GM18507 (cell line): ENCODE measurements at regions not wholly inside any gene's neighbourhood (a gene's known extent, or its start where the extent isn't known, plus 50 kb on each side); places are given as distances from the start of the nearest gene placed in this dataset.

Experiments used
- DNase-seq: peaks from one replicate; pipeline ENCODE4 v3.0.0; 2011; ENCODE audit warnings: low read depth; ENCODE audit not compliant: insufficient read length; ENCODE audit errors: extremely low spot score
- FAIRE-seq: peaks from 2 replicates; lab custom pipeline; 2011; peaks lifted over from hg19 to GRCh38; lab: Jason Lieb, UNC

DNA sequence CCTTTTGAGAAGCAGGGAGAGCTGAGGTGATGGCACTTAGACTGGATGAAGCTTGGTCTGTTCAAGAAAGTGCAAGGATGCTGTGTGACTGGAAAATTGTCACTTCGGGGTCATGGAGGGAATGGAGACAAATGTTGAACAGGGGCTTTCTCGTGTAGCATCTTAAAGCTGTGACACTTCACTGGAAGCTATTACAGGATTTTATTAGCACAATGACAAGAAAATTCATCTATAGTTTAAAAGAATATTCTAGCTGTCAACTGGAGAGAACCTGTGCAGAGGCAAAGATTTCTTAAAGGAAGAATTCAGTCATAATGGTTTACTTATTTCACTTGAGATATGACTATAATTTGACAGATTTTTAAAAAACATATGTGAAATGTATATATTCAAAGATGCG is 963.9 kb upstream of the ZEB2 start:
- no peak for DNase-seq
- no peak for FAIRE-seq

DNA sequence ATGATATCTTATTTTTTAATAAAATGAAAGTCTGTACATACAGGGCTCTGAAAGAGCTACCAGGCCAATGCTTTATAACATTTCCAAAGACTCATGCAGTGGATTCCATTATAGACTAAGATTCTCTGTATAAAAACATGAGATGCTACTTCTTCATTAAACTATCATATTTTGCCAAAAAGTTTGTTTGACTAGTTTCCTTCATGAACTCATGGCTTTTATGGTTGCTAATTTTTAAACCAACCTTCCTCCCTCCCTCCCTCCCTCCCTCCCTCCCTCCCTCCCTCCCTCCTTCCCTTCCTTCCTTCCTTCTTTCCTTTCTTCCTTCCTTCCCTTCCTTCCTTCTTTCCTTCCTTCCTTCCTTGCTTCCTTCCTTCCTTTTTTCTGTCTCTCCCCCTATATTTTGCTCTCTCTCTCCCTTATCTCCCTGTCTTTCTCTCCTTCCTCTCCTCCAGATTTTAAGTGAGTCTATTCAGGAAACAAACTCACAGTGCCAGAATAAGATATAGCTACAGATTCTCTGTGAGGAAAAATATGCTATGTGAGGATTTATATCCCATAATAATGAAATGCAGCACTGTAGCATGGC is 961.5 kb upstream of the ZEB2 start:
- DNase-seq (no peak), FAIRE-seq (no peak)

DNA sequence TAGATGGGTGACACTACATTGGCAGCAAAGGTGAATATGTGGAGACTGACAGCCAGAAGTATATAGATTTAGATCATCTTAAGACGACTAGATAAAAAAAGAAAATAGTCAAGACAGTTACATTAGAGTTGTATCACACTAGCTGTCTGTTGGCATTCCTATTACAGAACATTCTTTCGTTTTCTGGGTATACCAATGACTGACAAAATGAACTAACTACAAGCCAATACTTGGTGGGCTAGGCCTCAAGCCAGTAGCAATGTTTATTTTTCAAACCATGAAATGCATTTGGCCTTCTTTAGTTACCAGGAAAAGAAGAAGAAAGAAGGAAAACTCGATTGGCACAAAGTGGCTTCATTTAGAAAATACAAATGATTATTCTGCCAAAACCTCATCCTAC is 944.9 kb upstream of the ZEB2 start:
- no peak for FAIRE-seq
- DNase-seq: no peak

DNA sequence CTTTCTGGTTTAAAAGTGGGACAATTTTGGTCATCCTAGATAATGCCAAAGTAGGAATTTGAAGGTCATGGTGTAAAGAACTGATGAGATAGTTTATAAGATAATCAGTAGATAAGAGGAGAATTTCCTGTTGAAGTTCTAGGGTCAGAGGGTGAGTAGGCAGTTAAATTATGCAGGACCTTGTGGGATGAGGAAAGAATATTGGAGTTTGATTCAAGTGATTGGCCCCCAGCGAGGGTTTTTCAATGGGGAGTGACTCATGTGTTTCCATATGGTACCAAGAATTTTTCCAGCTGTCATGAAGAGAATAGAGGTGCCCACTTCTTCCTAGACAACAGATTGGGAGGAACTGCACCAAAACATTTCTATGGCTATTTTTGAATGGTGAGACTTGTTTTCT is 940.2 kb upstream of the ZEB2 start:
- no peak for FAIRE-seq
- no peak for DNase-seq

DNA sequence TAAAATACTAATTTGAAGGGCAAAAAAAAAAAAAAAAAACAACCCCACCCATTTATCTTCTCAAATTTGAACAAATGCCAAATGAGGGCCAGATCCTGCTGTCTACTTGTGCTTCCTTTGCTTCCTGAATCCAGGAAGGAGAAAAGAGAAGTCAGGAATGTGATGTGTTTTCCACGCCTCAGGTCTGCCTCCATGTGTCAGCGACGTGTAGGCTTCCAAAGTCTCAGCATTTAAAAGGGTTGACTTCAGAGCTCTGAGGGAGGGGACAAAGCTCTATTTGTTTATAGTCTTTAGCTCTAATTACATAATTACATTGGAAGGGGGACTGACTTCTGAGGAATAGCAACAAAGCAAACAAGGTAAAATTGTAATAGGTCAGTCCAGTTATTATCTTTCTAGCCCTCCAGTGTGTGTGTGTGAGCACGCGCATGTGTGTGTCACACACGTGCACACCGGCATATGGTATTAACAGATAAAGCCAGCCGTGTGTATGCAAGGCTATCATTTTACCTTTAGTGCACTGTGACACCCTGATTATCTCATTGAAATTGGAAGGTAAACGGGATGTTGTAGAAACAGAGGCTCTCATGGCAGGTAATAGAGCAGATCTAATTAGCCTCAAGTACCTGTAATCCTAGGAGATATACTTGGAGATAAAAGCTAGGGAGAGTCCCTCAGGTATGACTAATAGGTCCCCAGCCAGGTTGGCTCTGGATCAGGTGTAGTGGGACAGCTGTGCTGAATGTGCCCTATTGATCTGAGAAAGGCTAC is 911.4 kb upstream of the ZEB2 start:
- DNase-seq: no peak
- FAIRE-seq: no peak

DNA sequence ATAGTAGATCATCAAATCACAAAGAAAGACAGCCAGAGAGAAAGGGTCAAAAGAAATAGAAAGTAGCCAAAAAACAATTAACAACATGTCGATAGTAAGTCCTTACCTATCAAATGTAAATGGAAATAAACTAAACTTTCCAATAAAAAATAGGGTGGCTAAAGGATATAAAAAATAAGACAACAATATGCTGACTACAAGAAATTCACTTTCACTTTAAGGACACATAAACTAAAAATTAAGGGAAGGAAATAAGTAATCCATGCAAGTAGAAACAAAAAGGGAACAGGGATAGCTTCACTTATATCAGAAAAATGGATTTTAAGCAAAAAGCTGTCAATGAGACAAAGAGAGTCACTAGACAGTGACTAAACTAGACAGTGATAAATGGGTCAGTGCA is 903.9 kb upstream of the ZEB2 start:
- DNase-seq (no peak), FAIRE-seq (no peak)

DNA sequence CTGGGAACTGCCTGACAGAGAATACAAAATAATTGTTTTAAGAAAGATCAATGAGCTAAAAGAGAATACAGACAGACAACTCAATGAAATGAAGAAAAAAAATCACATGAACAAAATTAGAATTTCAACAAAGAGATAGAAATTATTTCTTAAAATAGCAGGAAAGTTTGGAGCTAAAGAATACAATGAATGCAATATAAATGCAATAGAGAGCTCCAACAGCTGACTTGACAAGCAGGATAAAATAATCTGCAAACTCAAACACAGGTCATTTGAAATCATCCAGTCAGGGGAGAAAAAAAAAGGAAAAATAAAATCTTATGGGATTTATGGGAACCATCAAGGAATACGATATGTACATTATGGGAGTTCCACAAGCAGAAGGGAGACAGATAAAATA is 902.7 kb upstream of the ZEB2 start:
- no peak for FAIRE-seq
- no peak for DNase-seq

DNA sequence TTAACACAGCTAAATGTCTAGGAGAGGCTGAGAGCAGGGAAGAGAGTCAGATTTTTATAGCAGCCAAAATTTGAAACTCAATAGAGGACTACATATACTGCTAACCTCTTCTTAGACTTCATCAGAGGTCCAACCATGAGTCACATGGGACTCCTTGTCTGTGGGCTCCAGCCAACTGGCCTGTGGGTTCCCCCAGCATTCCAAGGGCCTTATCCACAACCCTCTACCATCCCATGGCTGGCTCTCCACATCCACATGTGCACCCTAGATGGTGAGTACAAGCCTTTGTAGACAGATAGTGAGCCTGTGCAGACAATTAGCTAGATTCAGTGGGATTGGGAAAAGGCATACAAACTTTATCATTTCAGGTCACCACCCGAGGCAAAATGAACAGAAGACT is 901.9 kb upstream of the ZEB2 start:
- FAIRE-seq (no peak), DNase-seq (no peak)

DNA sequence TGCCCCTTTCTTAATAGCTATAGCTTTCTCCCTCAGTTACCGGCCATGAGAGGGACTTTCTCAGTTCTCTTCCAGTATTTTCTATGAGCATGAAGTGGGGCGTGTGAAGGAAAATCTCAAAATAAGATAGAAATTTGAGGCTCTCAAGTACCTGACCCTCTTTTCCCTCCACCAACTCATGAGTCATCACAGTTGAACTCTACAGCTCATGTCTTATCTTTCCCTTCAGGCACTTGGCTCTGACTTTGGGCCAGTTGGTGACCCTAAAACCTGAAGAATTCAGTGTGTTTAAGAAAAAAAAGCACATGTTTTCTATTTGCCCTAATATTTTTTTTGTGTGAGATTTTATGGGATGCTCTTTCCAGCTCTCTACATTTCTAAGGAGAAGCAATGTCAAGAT is 896.7 kb upstream of the ZEB2 start:
- DNase-seq (no peak), FAIRE-seq (no peak)

DNA sequence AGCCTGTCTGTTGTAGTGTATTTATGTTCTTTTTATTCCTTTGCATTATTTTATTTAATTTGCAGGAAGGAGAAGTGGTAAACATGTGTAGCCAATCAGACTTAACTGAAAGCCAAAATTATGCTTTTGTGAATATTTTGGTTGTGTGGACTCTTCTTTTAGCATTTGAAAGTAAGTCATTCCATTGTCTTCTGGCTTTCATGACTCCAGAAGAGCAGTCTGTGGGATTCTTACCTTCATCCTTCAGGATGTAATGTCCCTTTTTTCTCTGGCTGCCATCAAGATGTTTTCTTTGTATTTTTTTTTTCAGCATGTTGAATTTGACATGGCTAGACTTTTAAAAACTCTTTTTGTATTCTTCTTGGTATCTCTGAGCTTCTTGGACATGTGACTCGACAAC is 895.2 kb upstream of the ZEB2 start:
- FAIRE-seq: no peak

DNA sequence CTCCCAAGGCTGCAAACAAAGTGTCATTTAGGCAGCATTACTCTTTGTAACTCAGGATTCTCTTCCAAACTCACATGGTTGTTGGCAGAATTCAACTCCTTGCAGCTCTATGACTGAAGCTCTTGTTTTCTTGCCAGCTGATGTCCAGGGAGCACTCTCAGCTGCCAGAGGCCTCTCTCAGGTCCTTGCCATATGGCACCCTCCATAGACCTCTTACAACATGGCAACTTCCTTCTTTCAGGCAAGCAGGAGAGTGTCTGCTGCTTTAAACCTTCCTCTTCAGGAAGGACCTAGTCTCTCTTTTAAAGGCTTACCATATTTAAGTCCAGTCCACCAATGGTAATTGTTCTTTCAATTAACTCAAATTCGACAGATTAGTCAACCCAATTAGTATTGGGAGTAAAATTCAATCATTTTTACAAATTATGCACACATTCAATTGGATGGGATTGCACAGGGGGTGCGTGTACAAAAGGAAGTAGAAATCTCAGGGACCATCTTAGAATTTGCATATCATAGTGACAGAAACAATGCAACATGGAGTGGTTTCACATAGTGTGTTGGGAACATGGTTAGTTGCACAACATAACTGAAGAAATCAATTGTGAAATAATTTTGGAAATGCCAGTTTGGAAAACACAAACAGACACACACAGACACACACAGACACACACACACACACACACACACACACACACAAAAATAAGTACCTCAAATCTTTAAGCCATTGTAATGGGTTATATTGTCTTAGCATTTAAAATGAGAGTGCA is 893.5 kb upstream of the ZEB2 start:
- FAIRE-seq (no peak), DNase-seq (no peak)

More for the DNA sequence above, 895.2 kb upstream of the ZEB2 start:
- no peak for DNase-seq

DNA sequence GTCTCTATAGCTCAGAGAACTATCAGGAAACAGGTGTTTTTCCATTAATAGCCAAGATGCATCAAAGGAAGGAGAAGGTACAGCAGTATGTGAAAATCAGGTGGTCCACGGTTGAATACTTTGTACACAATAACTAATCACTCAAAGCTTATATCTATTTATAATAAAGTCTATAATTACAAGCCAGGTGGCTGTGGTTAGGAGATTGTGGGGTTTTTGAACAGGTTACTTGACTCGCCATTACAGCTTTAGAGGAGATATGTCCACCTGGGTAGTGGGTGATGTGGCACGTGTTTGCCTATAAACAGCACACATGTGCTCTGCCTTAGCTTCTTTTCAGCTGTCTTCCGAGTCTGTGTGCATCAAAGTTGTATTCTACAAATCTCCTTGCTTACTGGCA is 892.2 kb upstream of the ZEB2 start:
- FAIRE-seq: no peak
- no peak for DNase-seq

DNA sequence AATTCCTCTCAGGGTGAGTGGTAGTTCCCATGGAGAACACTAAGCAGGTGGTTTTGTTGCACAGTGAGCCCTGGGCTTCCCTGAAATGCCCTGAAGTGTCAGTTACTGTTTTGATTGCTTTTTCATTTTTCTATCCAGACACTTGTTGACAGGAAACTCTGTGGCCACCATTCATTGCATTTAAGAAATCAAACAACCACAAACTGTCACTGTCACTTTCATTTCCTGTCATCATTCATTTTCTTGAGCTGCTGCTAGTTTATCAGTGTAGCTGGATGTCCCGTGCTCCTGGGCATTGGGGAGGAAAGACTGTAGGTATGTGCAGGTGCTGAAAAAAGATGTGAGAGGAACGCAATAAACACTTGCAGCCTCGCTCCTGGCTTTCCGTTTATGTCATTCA is 891.6 kb upstream of the ZEB2 start:
- FAIRE-seq (peak; percentile 89), DNase-seq (peak; percentile 5)

DNA sequence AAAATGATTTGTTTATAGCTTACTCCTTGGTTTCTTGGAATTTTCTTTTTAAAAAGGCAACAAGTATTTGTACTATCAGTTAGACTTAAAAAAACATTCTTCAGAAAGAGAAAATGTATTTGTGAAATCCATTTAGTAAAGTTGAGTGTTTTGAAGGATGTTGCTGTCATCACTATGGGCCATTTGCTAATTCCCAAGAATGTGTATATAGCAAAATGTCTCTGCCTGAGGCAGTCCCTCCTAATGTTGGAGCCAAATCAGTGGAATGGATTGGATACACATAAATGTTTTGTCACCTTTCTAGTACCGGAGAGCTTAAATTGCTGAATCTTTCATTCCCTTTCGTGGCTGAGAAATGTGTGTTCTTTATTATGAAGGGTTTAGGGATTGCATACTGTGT is 890.2 kb upstream of the ZEB2 start:
- no peak for FAIRE-seq

DNA sequence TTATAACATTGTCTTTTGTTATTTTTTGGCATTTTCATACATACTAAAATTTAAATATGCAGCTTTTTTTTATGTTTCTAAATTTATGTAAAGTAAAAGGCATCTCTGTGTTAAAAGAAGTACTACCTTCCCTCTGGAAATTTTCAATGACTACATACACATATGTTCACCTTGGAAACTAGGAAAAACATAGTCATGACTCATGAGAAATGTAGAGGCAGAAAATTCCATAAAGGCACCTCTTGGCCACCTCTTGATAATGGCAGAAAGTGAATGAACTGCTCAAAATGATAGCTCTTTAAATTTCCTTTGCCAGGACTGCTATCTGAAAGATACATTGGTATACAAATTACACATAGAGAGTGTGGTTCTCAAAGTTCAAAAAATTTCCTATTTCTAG is 889.1 kb upstream of the ZEB2 start:
- FAIRE-seq (no peak), DNase-seq (no peak)

More for the DNA sequence above, 890.2 kb upstream of the ZEB2 start:
- DNase-seq: no peak

DNA sequence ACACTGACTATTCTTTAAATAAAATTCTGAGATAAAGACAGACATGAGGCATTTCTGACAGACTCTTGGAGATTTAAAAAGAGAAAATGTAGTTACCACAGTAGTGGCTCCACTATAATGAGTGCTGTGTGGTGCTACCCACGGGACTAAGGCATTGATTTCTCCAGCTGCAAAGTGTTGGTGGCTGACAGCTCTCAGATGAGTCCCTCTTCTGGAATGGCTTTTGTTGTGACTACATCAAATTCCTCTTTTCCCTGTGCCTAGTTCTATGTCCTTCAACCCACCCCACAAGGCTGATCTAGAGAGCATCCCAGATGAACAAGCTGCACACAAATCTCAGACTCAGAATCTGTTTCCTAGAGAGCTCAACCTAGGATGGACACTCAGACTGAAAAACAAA is 884.8 kb upstream of the ZEB2 start:
- DNase-seq: no peak
- FAIRE-seq: no peak

DNA sequence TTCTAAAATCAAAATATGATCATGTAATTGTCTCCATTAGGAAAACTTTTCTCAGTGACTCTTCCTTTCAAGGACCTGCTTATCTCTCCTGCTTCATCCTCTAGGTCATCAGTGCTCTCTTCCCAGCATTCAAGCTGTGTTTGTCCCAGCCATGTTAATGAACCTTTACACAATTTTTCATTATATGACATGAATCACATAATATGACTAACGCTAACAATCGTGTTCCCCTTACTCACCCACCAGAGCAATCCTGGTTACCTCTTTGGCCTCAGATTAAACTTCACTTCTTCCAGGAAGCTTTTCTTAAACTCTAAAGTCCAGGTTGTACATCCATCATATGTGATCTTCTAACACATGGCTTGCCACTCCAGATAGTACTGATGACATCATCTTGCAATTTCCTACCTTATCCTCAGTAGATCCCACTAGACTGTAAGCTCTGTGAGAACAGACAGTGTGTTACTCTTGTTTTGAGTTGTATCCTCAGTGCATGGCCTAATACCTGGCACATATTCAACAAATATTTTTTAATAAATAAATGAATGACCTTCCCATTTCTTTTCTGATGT is 882.9 kb upstream of the ZEB2 start:
- DNase-seq (no peak), FAIRE-seq (no peak)

DNA sequence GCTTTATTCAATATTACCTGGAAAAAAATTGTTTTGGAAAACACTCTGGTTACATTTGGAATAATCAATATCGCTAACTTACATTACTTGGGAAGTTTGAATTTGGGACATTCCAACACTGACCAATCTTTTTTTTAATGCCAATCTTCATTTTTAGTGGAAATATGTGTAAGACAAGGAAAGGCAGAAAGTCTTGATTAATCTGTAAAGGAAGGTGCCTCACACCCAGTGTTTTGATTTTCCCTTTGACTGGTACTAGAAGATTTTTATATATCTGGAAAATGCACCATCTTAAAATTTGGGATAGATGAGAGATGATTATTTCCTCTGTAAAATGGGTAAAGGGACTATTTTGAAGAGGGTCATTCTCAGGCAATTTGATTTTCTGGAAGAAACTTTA is 879.2 kb upstream of the ZEB2 start:
- no peak for FAIRE-seq

DNA sequence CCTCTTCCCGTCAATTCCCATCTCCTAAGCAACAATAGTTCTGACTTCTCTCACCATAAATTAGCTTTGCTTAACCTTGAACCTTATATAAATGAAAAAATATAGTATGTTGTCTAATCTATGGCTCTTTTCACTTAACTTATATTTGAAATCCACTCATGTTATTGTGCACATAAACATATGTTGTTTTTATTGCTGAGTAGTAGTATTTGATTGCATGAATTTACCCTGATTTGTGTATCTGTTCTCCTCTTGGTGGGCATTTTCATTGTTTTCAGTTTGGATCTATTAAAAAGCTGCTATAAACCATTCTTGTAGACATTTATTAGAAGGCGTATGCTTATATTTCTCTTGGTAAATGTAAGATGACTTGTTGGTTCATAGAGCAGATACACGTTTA is 874.3 kb upstream of the ZEB2 start:
- FAIRE-seq (no peak), DNase-seq (no peak)

More for the DNA sequence above, 879.2 kb upstream of the ZEB2 start:
- no peak for DNase-seq

DNA sequence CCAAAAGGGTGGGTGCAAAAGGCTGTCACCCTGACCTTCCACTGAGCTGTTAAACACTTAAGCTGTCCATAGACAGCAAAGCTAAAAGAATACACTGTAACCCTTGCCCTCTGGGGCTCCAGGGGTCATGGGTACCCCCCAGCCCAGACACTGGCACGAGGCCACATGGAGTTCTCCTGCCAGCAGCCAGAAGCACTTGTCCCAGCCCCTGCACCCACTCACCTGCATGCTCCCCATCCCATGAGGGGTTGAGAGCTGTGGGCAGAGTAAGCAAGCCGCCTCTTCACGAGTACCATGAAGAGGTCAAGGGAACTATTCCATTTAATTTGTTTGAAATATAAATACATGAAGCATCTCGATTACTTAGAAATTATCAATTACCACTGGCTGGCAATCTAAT is 867.1 kb upstream of the ZEB2 start:
- FAIRE-seq: no peak
- DNase-seq: no peak
